Activated CD8-positive, alpha-beta memory T cell treated with anti-CD3 and anti-CD28 coated beads for 36 hours (primary cell): ENCODE measurements at regions not wholly inside any gene's neighbourhood (a gene's known extent, or its start where the extent isn't known, plus 50 kb on each side); places are given as distances from the start of the nearest gene placed in this dataset.

ENCODE experiments used
- CTCF ChIA-PET: fragments of 350-600 bp; sonication (Branson Sonifier 250); formaldehyde crosslinking; loops from one replicate; lab custom pipeline; 2021; ENCODE audit warnings: antibody characterized with exemption; lab: Charles Lee
- POLR2A ChIA-PET: fragments of 350-600 bp; sonication (Branson Sonifier 250); formaldehyde crosslinking; loops from one replicate; lab custom pipeline; 2021; ENCODE audit warnings: antibody characterized with exemption; lab: Charles Lee

- CTCF ChIA-PET = interaction anchor here (1.5 kb wide), 1 partner anchor 10 kb away, joined by 3 read pairs; no protein-coding TSS in a partner anchor
- POLR2A ChIA-PET = no interaction called here
These were observed 288.9 kb downstream of the FAM43A start for GRCh38 chr3:194974468-194975135.

- ChIA-PET POLR2A (no interaction called here), CTCF (no interaction called here)
These were observed 290.4 kb downstream of the FAM43A start for GRCh38 chr3:194976049-194976451.

GRCh38 chr3:194976874-194977273 lies 291.2 kb downstream of the FAM43A start:
- ChIA-PET CTCF (no interaction called here), POLR2A (no interaction called here)

- ChIA-PET POLR2A (no interaction called here), CTCF (no interaction called here)
These were observed 291.7 kb downstream of the FAM43A start for GRCh38 chr3:194977356-194977755.

- POLR2A ChIA-PET = no interaction called here
- CTCF ChIA-PET = interaction anchor here (0.7 to 1.1 kb wide), 2 partner anchors 10 to 209 kb away, joined by 3 to 6 read pairs; no protein-coding TSS in a partner anchor
These were observed 291.8 kb downstream of the XXYLT1 start for GRCh38 chr3:194979173-194979572.

GRCh38 chr3:194982472-194982871 lies 288.5 kb downstream of the XXYLT1 start:
- CTCF ChIA-PET = no interaction called here
- POLR2A ChIA-PET = no interaction called here

- ChIA-PET POLR2A (no interaction called here), CTCF (no interaction called here)
These were observed 287.8 kb downstream of the XXYLT1 start for GRCh38 chr3:194983121-194983520.

GRCh38 chr3:194983620-194984019 lies 287.3 kb downstream of the XXYLT1 start:
- CTCF ChIA-PET = no interaction called here
- POLR2A ChIA-PET = no interaction called here

GRCh38 chr3:194984066-194984465 lies 286.9 kb downstream of the XXYLT1 start:
- POLR2A ChIA-PET = no interaction called here
- CTCF ChIA-PET = no interaction called here

GRCh38 chr3:194984622-194985021 lies 286.3 kb downstream of the XXYLT1 start:
- ChIA-PET POLR2A (no interaction called here), CTCF (interaction anchor here (1.1 kb wide), 1 partner anchor 11 kb away, joined by 3 read pairs; no protein-coding TSS in a partner anchor)

GRCh38 chr3:194985031-194985578 lies 285.9 kb downstream of the XXYLT1 start:
- ChIA-PET POLR2A (no interaction called here), CTCF (interaction anchor here (1.1 kb wide), 1 partner anchor 12 kb away, joined by 3 read pairs; no protein-coding TSS in a partner anchor)

- CTCF ChIA-PET = interaction anchor here (0.5 kb wide), 1 partner anchor 20 kb away, joined by 3 read pairs; no protein-coding TSS in a partner anchor
These were observed 284.5 kb downstream of the XXYLT1 start for GRCh38 chr3:194986208-194987043.

GRCh38 chr3:194987571-194988494 lies 283.1 kb downstream of the XXYLT1 start:
- CTCF ChIA-PET = interaction anchor here (0.9 kb wide), 1 partner anchor 8 kb away, joined by 3 read pairs; no protein-coding TSS in a partner anchor
- POLR2A ChIA-PET = no interaction called here

More at GRCh38 chr3:194986208-194987043, 284.5 kb downstream of the XXYLT1 start:
- POLR2A ChIA-PET = no interaction called here

GRCh38 chr3:194988495-194989165 lies 282.3 kb downstream of the XXYLT1 start:
- ChIA-PET CTCF (interaction anchor here (0.9 kb wide), 1 partner anchor 9 kb away, joined by 3 read pairs; no protein-coding TSS in a partner anchor), POLR2A (no interaction called here)

- CTCF ChIA-PET = interaction anchor here (0.9 kb wide), 1 partner anchor 9 kb away, joined by 3 read pairs; no protein-coding TSS in a partner anchor
- POLR2A ChIA-PET = no interaction called here
These were observed 281.7 kb downstream of the XXYLT1 start for GRCh38 chr3:194989241-194989640.

- POLR2A ChIA-PET = no interaction called here
These were observed 280.3 kb downstream of the XXYLT1 start for GRCh38 chr3:194990454-194991337.

GRCh38 chr3:194991338-194991654 lies 279.7 kb downstream of the XXYLT1 start:
- ChIA-PET CTCF (no interaction called here), POLR2A (no interaction called here)

More at GRCh38 chr3:194990454-194991337, 280.3 kb downstream of the XXYLT1 start:
- CTCF ChIA-PET = no interaction called here
